Uterus (tissue), 2 donors: ENCODE measurements at regions not wholly inside any gene's neighbourhood (a gene's known extent, or its start where the extent isn't known, plus 50 kb on each side); places are given as distances from the start of the nearest gene placed in this dataset.

Source experiments
- POLR2A ChIP-seq, 2 donors: fragments of 450-650 bp; IDR thresholded peaks; one replicate each; pipeline ENCODE4 v1.6.1; 2016; ENCODE audit warnings: antibody characterized with exemption in 2 of 2, mild to moderate bottlenecking in 1 of 2, moderate library complexity in 1 of 2
- TF ChIP-seq, protein P1 (sequence below), 4 experiments: fragments of 200-600 bp in 2 of 4; fragments of 450-650 bp in 2 of 4; sonication (generic) in 2 of 4; IDR thresholded peaks; one replicate each; pipeline ENCODE4 v1.5.1; 2016 to 2019; ENCODE audit warnings: antibody characterized with exemption in 4 of 4, mild to moderate bottlenecking in 2 of 4, moderate library complexity in 1 of 4

DNA sequence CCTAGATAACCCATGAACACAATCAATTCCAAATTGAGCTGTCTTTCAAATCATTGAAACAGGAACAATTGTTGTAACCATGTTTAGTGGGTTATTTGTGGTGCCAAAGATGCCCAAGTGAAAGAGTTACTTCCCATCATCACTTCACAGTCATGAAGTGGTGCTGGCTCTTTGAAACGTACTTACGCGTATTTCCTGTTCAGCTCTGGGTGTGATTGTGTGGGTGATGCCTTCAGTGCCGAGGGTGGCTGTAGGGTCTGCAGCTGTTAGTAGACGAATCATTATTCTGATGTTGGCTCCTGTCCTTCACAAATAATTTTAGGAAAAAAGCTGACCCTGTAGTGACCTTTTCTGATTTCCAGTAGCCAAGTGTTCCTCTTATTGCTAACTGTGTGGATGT, 323.1 kb upstream of the KIAA1217 start:
- TF ChIP-seq, protein P1, sequence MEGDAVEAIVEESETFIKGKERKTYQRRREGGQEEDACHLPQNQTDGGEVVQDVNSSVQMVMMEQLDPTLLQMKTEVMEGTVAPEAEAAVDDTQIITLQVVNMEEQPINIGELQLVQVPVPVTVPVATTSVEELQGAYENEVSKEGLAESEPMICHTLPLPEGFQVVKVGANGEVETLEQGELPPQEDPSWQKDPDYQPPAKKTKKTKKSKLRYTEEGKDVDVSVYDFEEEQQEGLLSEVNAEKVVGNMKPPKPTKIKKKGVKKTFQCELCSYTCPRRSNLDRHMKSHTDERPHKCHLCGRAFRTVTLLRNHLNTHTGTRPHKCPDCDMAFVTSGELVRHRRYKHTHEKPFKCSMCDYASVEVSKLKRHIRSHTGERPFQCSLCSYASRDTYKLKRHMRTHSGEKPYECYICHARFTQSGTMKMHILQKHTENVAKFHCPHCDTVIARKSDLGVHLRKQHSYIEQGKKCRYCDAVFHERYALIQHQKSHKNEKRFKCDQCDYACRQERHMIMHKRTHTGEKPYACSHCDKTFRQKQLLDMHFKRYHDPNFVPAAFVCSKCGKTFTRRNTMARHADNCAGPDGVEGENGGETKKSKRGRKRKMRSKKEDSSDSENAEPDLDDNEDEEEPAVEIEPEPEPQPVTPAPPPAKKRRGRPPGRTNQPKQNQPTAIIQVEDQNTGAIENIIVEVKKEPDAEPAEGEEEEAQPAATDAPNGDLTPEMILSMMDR (IDR thresholded peaks at IDR 0.05): no peak
- TF ChIP-seq POLR2A (IDR thresholded peaks at IDR 0.05): no peak
